Adrenal gland (tissue), 9 donors: ENCODE measurements at regions not wholly inside any gene's neighbourhood (a gene's known extent, or its start where the extent isn't known, plus 50 kb on each side); places are given as distances from the start of the nearest gene placed in this dataset.

Source experiments
- DNase-seq, 7 donors: peaks; one replicate each; pipeline ENCODE4 v3.0.0-alpha.2; 2019 to 2020
- H3K27ac ChIP-seq, 5 donors: fragments of 200-600 bp; sonication (generic) in 4 of 5; 1 replicate in 3 of 5; 2 replicates in 2 of 5; pipeline versions ENCODE4 v1.5.1 to v1.8.0; 2016 to 2020; ENCODE audit warnings: mild to moderate bottlenecking in 1 of 5
- H3K27me3 ChIP-seq: fragments of 200-600 bp; 2 replicates; pipeline ENCODE4 v1.8.0; 2021
- H3K36me3 ChIP-seq, 2 donors: fragments of 200-600 bp; replicated peaks in 1 of 2; 1 replicate in 1 of 2; 2 replicates in 1 of 2; pipeline versions ENCODE4 v1.5.1 to v1.8.0; 2018 to 2022
- H3K4me1 ChIP-seq, 2 donors: fragments of 200-600 bp; replicated peaks in 1 of 2; 1 replicate in 1 of 2; 2 replicates in 1 of 2; pipeline versions ENCODE4 v1.5.1 to v1.8.0; 2018 to 2021
- H3K4me3 ChIP-seq, 4 donors: fragments of 200-600 bp; sonication (generic) in 3 of 4; one replicate each; pipeline ENCODE4 v1.5.1; 2016 to 2018
- H3K9me3 ChIP-seq, 3 donors: fragments of 200-600 bp; sonication (generic) in 1 of 3; replicated peaks in 1 of 3; 1 replicate in 2 of 3; 2 replicates in 1 of 3; pipeline versions ENCODE4 v1.5.1 to v1.8.0; 2016 to 2021
- CTCF ChIP-seq, 6 experiments: fragments of 450-650 bp in 4 of 6; fragments of 200-600 bp in 2 of 6; sonication (generic) in 1 of 6; IDR thresholded peaks; 1 replicate in 5 of 6; 2 replicates in 1 of 6; pipeline versions ENCODE4 v1.5.1 to v1.8.0; 2016 to 2021; ENCODE audit warnings: antibody characterized with exemption in 6 of 6, mild to moderate bottlenecking in 2 of 6, moderate library complexity in 1 of 6
- POLR2A ChIP-seq, 2 donors: fragments of 450-650 bp; IDR thresholded peaks; one replicate each; pipeline ENCODE4 v1.6.1; 2017; ENCODE audit warnings: antibody characterized with exemption in 2 of 2, mild to moderate bottlenecking in 2 of 2, moderate library complexity in 1 of 2
- WGBS, 4 donors: extraction: QIAGEN DNeasy Blood & Tissue Kit in 2 of 4; methylation state at CpG; one replicate each; pipeline versions ENCODE4 v1.1.5 to v1.1.7; 2013 to 2017; 5-methylcytosine and 5-hydroxymethylcytosine counted together
- intact Hi-C, 2 donors: fragments of 100-400 bp; cut with DNase I; formaldehyde crosslinking; loops; one replicate each; pipeline versions ENCODE4 v1.14.1 to v1.15.0; 2022 to 2023
- donor health status: healthy with polysubstance abuse.
- donor health status: Bipolar disorder and iron deficiency.
- donor health status: DM: yes; HTN: yes; CAD: no.
- donor health status: DM: no; HTN: no; CAD: no.
- donor health status: DM: no; HTN: no; CAD: no.

DNA sequence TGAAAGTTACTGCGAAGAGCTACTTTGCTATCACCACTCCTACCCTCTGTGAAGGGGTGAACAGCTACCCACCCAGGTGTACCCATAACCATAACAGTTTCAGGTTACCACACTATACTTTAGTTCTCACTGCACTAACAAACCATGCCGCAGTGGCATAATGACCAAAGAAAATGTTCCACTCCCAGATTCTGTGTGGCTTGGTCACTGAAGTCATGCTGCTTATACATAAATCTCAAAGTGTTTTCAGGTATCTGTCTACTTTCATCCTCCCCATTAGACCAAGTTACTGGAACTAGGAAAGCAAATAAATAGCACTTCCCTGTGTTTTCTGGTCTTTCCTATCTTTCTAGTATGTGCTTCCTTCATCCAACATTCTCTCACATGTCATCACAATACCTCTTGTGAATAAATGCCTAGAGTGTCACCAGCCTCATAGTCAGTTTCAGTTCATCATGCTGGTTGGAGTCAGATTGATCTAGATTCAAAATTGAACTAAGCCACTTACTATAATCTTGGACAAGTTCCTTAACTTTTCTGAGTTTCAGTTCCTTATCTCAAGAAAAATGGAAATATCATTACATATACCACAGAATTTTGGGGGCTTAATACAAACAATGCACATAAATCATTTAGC, 293.6 kb downstream of the FSIP2 start:
- H3K36me3 ChIP-seq: no peaks in the 10 kb centered on the region
- H3K27me3 ChIP-seq: no peaks in the 10 kb centered on the region
- no peak for DNase-seq
- WGBS, 4 donors: 89 to 96% (median 93%) methylated on average over 2 of the region's 2 CpGs
- no peak for TF ChIP-seq POLR2A (IDR thresholded peaks at IDR 0.05)
- TF ChIP-seq CTCF (IDR thresholded peaks at IDR 0.05): no peak
- no peaks in the 10 kb centered on the region for H3K9me3 ChIP-seq
- H3K4me1 ChIP-seq: no peaks in the 10 kb centered on the region
- H3K27ac ChIP-seq: no peak overlapping the region
- H3K4me3 ChIP-seq: no peak overlapping the region
- intact Hi-C loops: no loop called here

DNA sequence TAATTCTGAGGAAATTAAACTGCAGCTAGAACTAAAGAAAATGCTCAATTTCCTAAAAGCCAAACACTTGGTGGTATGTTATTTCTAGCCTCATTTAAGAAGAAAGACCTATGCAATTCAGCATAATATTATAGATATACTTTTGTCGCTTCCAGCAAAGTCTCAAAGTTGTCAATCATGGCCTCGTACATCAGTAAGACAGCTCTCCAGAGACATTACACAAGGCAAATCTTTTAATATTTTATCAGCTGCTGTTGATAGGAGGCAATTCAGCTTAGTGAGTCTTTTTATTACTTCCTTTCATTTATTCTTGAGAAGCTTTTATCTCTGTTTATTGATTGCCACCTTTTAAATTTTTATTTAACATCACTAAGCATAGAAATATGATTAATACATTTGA, 294.3 kb downstream of the FSIP2 start:
- no peak for DNase-seq
- WGBS, 4 donors: 86 to 97% (median 89%) methylated on average over 2 of the region's 2 CpGs
- no peaks in the 10 kb centered on the region for H3K36me3 ChIP-seq
- H3K27me3 ChIP-seq: no peaks in the 10 kb centered on the region
- TF ChIP-seq POLR2A (IDR thresholded peaks at IDR 0.05) (no peak), CTCF (IDR thresholded peaks at IDR 0.05) (no peak)
- no peaks in the 10 kb centered on the region for H3K4me1 ChIP-seq
- intact Hi-C loops: no loop called here
- H3K9me3 ChIP-seq: no peaks in the 10 kb centered on the region
- H3K27ac ChIP-seq: no peak overlapping the region
- no peak overlapping the region for H3K4me3 ChIP-seq

GRCh38 chr2:186033541-186033940, 294.9 kb downstream of the FSIP2 start:
- no peak for TF ChIP-seq CTCF (IDR thresholded peaks at IDR 0.05)
- no peak for TF ChIP-seq POLR2A (IDR thresholded peaks at IDR 0.05)

DNA sequence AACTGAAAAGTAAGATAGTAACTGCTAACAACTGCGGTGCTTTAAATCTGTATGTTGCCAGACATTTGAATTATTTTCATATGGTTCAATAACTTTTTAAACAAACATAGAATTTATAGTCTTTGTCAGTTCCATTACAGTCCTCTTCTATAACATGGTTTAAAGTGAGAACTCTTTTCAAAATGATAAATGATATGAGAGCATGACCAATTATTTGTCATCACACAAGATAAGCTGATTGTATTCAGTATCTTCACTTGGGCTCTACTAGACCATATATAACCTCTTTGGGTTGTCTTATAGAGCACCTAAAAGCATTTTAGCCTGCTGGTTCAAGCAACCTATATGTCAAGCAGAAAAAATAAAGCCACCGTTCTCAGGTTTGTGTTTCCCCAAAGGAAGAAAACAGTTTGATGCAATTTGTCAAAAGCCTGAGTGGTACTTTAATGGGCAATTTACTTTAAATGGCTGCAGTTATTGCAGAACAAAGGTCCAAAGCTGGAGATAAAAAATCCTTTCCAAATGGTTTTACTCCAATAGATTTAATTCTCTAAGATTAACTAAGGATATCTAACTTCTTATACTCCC, 298.4 kb downstream of the FSIP2 start:
- Histone ChIP-seq H3K36me3 (no peaks in the 10 kb centered on the region), H3K4me3 (no peak overlapping the region), H3K27me3 (no peaks in the 10 kb centered on the region), H3K4me1 (no peaks in the 10 kb centered on the region), H3K9me3 (no peaks in the 10 kb centered on the region), H3K27ac (no peak overlapping the region)
- no peak for DNase-seq
- intact Hi-C loops: no loop called here
- 76 to 83% (median 78%) methylated on average over 2 of the region's 2 CpGs for WGBS, 4 donors
- no peak for TF ChIP-seq CTCF (IDR thresholded peaks at IDR 0.05)
- no peak for TF ChIP-seq POLR2A (IDR thresholded peaks at IDR 0.05)

More at GRCh38 chr2:186033541-186033940, 294.9 kb downstream of the FSIP2 start:
- Histone ChIP-seq H3K4me1 (no peaks in the 10 kb centered on the region), H3K27me3 (no peaks in the 10 kb centered on the region), H3K27ac (no peak overlapping the region), H3K4me3 (no peak overlapping the region), H3K36me3 (no peaks in the 10 kb centered on the region), H3K9me3 (no peaks in the 10 kb centered on the region)
- 84 to 90% (median 89%) methylated on average over 4 of the region's 4 CpGs for WGBS, 4 donors
- intact Hi-C loops: no loop called here
- DNase-seq: no peak
